NCI-H2029 treated with DMSO at 0.1 percent for 48 hours (cell line): ENCODE measurements at regions not wholly inside any gene's neighbourhood (a gene's known extent, or its start where the extent isn't known, plus 50 kb on each side); places are given as distances from the start of the nearest gene placed in this dataset.
A peak's percentile ranks its signal among the peaks of the same experiment; 100 is the strongest.

Experiments used
- DNase-seq: peaks from one replicate; lab custom pipeline; 2025; lab: John Stamatoyannopoulos, UW

- no peak for DNase-seq
Measured at GRCh38 chr2:18379870-18380269, 180.6 kb downstream of the RDH14 start.

- DNase-seq: peak; percentile 26
Measured at GRCh38 chr2:18378020-18378653, 182.3 kb downstream of the RDH14 start.

GRCh38 chr2:18376936-18377335 lies 183.5 kb downstream of the RDH14 start:
- no peak for DNase-seq

GRCh38 chr2:18373664-18374063 lies 186.8 kb downstream of the RDH14 start:
- DNase-seq: no peak

GRCh38 chr2:18373081-18373480 lies 187.4 kb downstream of the RDH14 start:
- no peak for DNase-seq

- DNase-seq: no peak
Measured at GRCh38 chr2:18372641-18373040, 187.8 kb downstream of the RDH14 start.

GRCh38 chr2:18369760-18370159 lies 190.7 kb downstream of the RDH14 start:
- no peak for DNase-seq

- no peak for DNase-seq
Measured at GRCh38 chr2:18368008-18368407, 192.4 kb downstream of the RDH14 start.

GRCh38 chr2:18365342-18365741 lies 195.1 kb downstream of the RDH14 start:
- DNase-seq: no peak

- DNase-seq: no peak
Measured at GRCh38 chr2:18363348-18363747, 197.1 kb downstream of the RDH14 start.

- DNase-seq: no peak
Measured at GRCh38 chr2:18362696-18363095, 197.8 kb downstream of the RDH14 start.

GRCh38 chr2:18357537-18357936 lies 202.9 kb downstream of the RDH14 start:
- DNase-seq: no peak

- no peak for DNase-seq
Measured at GRCh38 chr2:18356676-18357075, 203.8 kb downstream of the RDH14 start.

GRCh38 chr2:18349421-18349820 lies 211.0 kb downstream of the RDH14 start:
- no peak for DNase-seq

- no peak for DNase-seq
Measured at GRCh38 chr2:18346874-18347273, 213.6 kb downstream of the RDH14 start.

GRCh38 chr2:18346344-18346743 lies 214.1 kb downstream of the RDH14 start:
- peak; percentile 56 for DNase-seq

- DNase-seq: peak; percentile 95
Measured at GRCh38 chr2:18345848-18346247, 214.6 kb downstream of the RDH14 start.

GRCh38 chr2:18342901-18343300 lies 217.6 kb downstream of the RDH14 start:
- no peak for DNase-seq

- no peak for DNase-seq
Measured at GRCh38 chr2:18339326-18339725, 221.1 kb downstream of the RDH14 start.

- DNase-seq: no peak
Measured at GRCh38 chr2:18336975-18337374, 223.5 kb downstream of the RDH14 start.

GRCh38 chr2:18332477-18332876 lies 228.0 kb downstream of the RDH14 start:
- DNase-seq: no peak

GRCh38 chr2:18325118-18325517 lies 235.3 kb downstream of the RDH14 start:
- DNase-seq: no peak

- DNase-seq: no peak
Measured at GRCh38 chr2:18319987-18320386, 240.5 kb downstream of the RDH14 start.

GRCh38 chr2:18317017-18317416 lies 243.4 kb downstream of the RDH14 start:
- DNase-seq: no peak

- DNase-seq: no peak
Measured at GRCh38 chr2:18312818-18313217, 247.6 kb downstream of the RDH14 start.
